GM18909 (cell line): ENCODE measurements at regions not wholly inside any gene's neighbourhood (a gene's known extent, or its start where the extent isn't known, plus 50 kb on each side); places are given as distances from the start of the nearest gene placed in this dataset.
A peak's percentile ranks its signal among the peaks of the same experiment; 100 is the strongest.
"Not testable (repeated sequence)": the region's sequence is repeated elsewhere in the genome, so short reads cannot be mapped to it uniquely, and the experiment has no call there.

Experiments
- ATAC-seq: cut with Tn5 transposase; IDR thresholded peaks from one replicate; pipeline ENCODE4 v1.9.1; 2021; ENCODE audit warnings: mild to moderate bottlenecking; ENCODE audit not compliant: unreplicated experiment, poor library complexity

- no peak for ATAC-seq
These were observed 443.1 kb upstream of the FMR1 start for GRCh38 chrX:147468600-147468999.

- ATAC-seq: no peak
These were observed 435.7 kb upstream of the FMR1 start for GRCh38 chrX:147476008-147476407.

- ATAC-seq: no peak
These were observed 432.8 kb upstream of the FMR1 start for GRCh38 chrX:147478899-147479298.

- no peak for ATAC-seq
These were observed 426.5 kb upstream of the FMR1 start for GRCh38 chrX:147485207-147485606.

- peak; percentile 52 for ATAC-seq
These were observed 417.4 kb upstream of the FMR1 start for GRCh38 chrX:147494365-147494764.

GRCh38 chrX:147498796-147499195 is 412.9 kb upstream of the FMR1 start:
- no peak for ATAC-seq

GRCh38 chrX:147522981-147523380 is 388.7 kb upstream of the FMR1 start:
- no peak for ATAC-seq

- no peak for ATAC-seq
These were observed 378.3 kb upstream of the FMR1 start for GRCh38 chrX:147533426-147533825.

GRCh38 chrX:147537172-147537571 is 374.5 kb upstream of the FMR1 start:
- no peak for ATAC-seq

- not testable (repeated sequence) for ATAC-seq
These were observed 363.7 kb upstream of the FMR1 start for GRCh38 chrX:147548023-147548422.

- no peak for ATAC-seq
These were observed 361.5 kb upstream of the FMR1 start for GRCh38 chrX:147550217-147550616.

- no peak for ATAC-seq
These were observed 352.5 kb upstream of the FMR1 start for GRCh38 chrX:147559191-147559590.

- ATAC-seq: no peak
These were observed 346.5 kb upstream of the FMR1 start for GRCh38 chrX:147565237-147565636.

- no peak for ATAC-seq
These were observed 341.2 kb upstream of the FMR1 start for GRCh38 chrX:147570483-147570882.

GRCh38 chrX:147573266-147573665 is 338.5 kb upstream of the FMR1 start:
- ATAC-seq: no peak

- ATAC-seq: no peak
These were observed 309.5 kb upstream of the FMR1 start for GRCh38 chrX:147602176-147602696.

- ATAC-seq: no peak
These were observed 285.1 kb upstream of the FMR1 start for GRCh38 chrX:147626605-147627004.

GRCh38 chrX:147635186-147635585 is 276.5 kb upstream of the FMR1 start:
- no peak for ATAC-seq

- no peak for ATAC-seq
These were observed 274.5 kb upstream of the FMR1 start for GRCh38 chrX:147637190-147637589.

- no peak for ATAC-seq
These were observed 264.6 kb upstream of the FMR1 start for GRCh38 chrX:147646949-147647723.

GRCh38 chrX:147675819-147676218 is 235.9 kb upstream of the FMR1 start:
- no peak for ATAC-seq

- no peak for ATAC-seq
These were observed 232.2 kb upstream of the FMR1 start for GRCh38 chrX:147679356-147680005.
